ENCODE measurements at regions not wholly inside any gene's neighbourhood (a gene's known extent, or its start where the extent isn't known, plus 50 kb on each side); places are given as distances from the start of the nearest gene placed in this dataset.

GRCh38 chr13:61162636-61163035 lies 253.0 kb downstream of the PCDH20 start:
- TF ChIP-seq SUZ12 (IDR thresholded peaks at IDR 0.05) (no peak), LEF1 (IDR thresholded peaks at IDR 0.05; ENCODE audit: borderline replicate concordance) (no peak), FOXM1 (IDR thresholded peaks at IDR 0.05; ENCODE audit: borderline replicate concordance) (no peak), BHLHE40 (IDR thresholded peaks at IDR 0.05; ENCODE audit: borderline replicate concordance) (no peak), ELF4 (IDR thresholded peaks at IDR 0.05) (no peak)
- TF ChIP-seq, protein P1, sequence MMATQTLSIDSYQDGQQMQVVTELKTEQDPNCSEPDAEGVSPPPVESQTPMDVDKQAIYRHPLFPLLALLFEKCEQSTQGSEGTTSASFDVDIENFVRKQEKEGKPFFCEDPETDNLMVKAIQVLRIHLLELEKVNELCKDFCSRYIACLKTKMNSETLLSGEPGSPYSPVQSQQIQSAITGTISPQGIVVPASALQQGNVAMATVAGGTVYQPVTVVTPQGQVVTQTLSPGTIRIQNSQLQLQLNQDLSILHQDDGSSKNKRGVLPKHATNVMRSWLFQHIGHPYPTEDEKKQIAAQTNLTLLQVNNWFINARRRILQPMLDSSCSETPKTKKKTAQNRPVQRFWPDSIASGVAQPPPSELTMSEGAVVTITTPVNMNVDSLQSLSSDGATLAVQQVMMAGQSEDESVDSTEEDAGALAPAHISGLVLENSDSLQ (IDR thresholded peaks at IDR 0.05), result no peak
